Bronchial epithelial cell (primary cell): ENCODE measurements at regions not wholly inside any gene's neighbourhood (a gene's known extent, or its start where the extent isn't known, plus 50 kb on each side); places are given as distances from the start of the nearest gene placed in this dataset.

ENCODE experiments used
- DNase-seq: peaks from one replicate; pipeline ENCODE4 v3.0.0-alpha.2; 2010; ENCODE audit warnings: low read depth
- FAIRE-seq: peaks from 2 replicates; lab custom pipeline; 2011; peaks lifted over from hg19 to GRCh38; lab: Jason Lieb, UNC
- H3K27me3 ChIP-seq: 2 replicates; pipeline ENCODE4 v1.5.1; 2011; ENCODE audit warnings: low read length; ENCODE audit not compliant: control insufficient read depth, insufficient read depth
- H3K36me3 ChIP-seq: 2 replicates; pipeline ENCODE4 v1.5.1; 2011; ENCODE audit warnings: low read length; ENCODE audit not compliant: control insufficient read depth, insufficient read depth
- H3K4me3 ChIP-seq: 2 replicates; pipeline ENCODE4 v1.5.1; 2011; ENCODE audit warnings: mild to moderate bottlenecking, low read depth, low read length, control low read depth
- TF ChIP-seq, protein P1 (sequence below): IDR thresholded peaks from 2 replicates; pipeline ENCODE4 v1.5.1; 2011; ENCODE audit warnings: mild to moderate bottlenecking, moderate library complexity, low read length, control low read depth, inconsistent platforms; ENCODE audit not compliant: insufficient read depth, severe bottlenecking

DNA sequence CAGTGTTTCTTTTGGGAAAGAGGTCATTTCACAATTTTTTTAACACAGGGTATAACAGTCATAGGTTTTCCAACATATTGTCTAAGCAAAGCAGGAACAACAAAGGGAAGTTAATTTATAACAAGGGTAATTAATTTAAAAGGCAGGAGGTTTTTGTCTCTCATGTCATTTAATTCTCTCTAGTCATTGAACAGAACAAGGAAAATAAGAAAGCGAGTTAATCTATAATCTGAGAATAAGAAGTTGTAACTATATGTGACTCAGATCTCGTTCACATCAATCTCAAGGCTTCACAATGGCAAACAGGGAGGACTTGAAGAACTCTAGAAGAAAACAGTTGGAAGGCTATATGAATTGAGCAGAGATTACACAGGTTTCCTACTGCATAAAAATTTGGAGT is 579.8 kb upstream of the CCDC54 start:
- FAIRE-seq (no peak), DNase-seq (no peak)
- Histone ChIP-seq H3K36me3 (no peaks in the 10 kb centered on the region), H3K27me3 (no peaks in the 10 kb centered on the region), H3K4me3 (no peak overlapping the region)
- TF ChIP-seq, protein P1, sequence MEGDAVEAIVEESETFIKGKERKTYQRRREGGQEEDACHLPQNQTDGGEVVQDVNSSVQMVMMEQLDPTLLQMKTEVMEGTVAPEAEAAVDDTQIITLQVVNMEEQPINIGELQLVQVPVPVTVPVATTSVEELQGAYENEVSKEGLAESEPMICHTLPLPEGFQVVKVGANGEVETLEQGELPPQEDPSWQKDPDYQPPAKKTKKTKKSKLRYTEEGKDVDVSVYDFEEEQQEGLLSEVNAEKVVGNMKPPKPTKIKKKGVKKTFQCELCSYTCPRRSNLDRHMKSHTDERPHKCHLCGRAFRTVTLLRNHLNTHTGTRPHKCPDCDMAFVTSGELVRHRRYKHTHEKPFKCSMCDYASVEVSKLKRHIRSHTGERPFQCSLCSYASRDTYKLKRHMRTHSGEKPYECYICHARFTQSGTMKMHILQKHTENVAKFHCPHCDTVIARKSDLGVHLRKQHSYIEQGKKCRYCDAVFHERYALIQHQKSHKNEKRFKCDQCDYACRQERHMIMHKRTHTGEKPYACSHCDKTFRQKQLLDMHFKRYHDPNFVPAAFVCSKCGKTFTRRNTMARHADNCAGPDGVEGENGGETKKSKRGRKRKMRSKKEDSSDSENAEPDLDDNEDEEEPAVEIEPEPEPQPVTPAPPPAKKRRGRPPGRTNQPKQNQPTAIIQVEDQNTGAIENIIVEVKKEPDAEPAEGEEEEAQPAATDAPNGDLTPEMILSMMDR, result no peak

DNA sequence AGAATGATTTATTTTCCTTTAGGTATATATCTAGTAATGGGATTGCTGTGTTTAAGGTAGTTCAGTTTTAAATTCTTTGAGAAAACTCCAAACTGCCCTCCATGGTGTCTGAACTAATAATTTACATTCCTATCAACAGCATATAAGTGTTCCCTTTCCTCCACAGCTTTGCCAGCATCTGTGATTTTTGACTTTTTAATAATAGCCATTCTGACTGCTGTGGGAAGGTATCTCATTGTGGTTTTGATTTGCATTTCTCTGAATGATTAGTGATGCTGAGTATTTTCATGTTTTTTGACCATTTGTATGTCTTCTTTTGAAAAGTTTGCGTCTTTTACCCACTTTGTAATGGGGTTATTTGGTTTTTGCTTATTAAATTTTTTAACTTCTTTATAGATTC is 571.6 kb upstream of the CCDC54 start:
- no peak for DNase-seq
- FAIRE-seq, result no peak
- TF ChIP-seq, protein P1, result no peak

DNA sequence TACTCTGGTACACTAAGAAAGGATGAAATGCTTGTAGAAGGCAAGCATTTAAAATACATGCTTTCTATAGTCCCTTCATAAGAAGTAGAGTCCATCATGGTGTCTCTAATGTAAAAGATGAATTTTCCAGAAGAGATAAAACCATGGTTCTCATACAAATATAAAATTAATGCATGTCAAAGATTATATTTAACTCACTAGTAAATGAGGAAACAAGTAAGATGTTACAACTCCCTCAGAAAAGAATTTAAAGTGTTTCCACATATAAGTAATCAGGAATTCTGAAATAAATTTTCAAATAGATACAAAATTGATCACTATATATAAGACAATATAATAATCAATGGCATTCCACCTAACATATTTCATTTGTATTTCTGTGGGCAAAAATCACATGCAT is 570.3 kb upstream of the CCDC54 start:
- H3K36me3 ChIP-seq, result no peaks in the 10 kb centered on the region
- DNase-seq (no peak), FAIRE-seq (no peak)
- H3K4me3 ChIP-seq, result no peak overlapping the region
- no peaks in the 10 kb centered on the region for H3K27me3 ChIP-seq
- TF ChIP-seq, protein P1, result no peak

More for the DNA sequence above, 571.6 kb upstream of the CCDC54 start:
- H3K4me3 ChIP-seq, result no peak overlapping the region
- no peaks in the 10 kb centered on the region for H3K27me3 ChIP-seq
- no peaks in the 10 kb centered on the region for H3K36me3 ChIP-seq

DNA sequence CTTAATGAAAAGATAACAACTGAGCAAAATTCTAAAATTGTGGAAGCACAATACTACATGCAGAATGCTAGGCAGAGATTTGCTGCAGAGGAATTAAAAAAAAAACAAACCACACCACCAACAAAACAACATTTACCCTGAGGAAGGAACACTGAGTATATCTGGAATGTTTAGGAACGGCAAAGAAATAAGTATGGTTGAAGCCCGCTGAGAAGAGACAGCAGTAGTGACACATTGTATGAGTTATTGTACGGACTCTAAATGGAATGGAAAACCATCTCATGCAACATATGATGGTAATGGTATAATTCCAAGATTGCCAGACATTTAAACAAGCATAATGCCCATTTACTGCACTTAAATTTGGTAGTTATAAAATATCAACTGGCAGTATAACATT is 568.2 kb upstream of the CCDC54 start:
- no peak overlapping the region for H3K4me3 ChIP-seq
- no peaks in the 10 kb centered on the region for H3K36me3 ChIP-seq
- FAIRE-seq, result no peak
- no peaks in the 10 kb centered on the region for H3K27me3 ChIP-seq
- TF ChIP-seq, protein P1, result no peak
- no peak for DNase-seq

DNA sequence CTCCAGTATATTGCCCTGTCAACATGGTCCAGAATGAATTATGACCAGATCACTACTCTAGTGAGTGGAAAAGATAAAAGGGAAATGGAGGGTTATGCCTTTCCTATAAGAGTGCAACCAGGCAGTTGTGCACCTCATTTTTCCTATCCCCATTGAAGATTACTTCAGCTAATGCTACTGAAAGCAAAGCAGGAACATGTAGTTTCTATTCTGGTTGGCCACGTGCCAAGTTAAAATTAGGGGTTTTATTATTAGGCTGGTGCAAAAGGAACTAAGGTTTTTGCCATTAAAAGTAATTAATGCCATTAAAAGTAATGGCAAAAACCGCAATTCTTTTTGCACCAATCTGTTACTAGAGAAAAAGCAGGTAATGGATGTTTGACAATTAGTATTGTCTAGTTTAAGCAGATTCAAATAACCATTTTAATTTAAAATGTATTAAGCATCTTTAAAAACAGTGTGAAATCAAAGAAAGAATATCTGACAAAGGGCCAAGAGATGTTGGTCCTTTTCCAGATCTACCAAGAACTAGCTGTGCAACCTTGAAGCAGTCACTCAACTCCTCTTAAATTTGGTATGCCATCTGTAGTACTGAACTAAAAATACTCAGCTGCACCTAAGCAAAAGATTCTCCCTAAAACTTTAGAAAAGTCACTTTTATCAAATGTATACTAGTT is 567.5 kb upstream of the CCDC54 start:
- no peak for FAIRE-seq
- DNase-seq, result no peak
- Histone ChIP-seq H3K4me3 (no peak overlapping the region), H3K27me3 (no peaks in the 10 kb centered on the region), H3K36me3 (no peaks in the 10 kb centered on the region)
- TF ChIP-seq, protein P1, result no peak
